ENCODE measurements at regions not wholly inside any gene's neighbourhood (a gene's known extent, or its start where the extent isn't known, plus 50 kb on each side); places are given as distances from the start of the nearest gene placed in this dataset.

GRCh38 chr13:90721937-90722336 lies 625.5 kb upstream of the MIR17HG start:
- Histone ChIP-seq H3K9me3 (replicated peaks; ENCODE audit: control insufficient read depth, insufficient read depth, low read depth, low read length) (no peaks in the 10 kb centered on the region), H2AFZ (ENCODE audit: low read depth, low read length) (no peak overlapping the region), H3K4me1 (replicated peaks in 1 of 2; ENCODE audit: control insufficient read depth in 2 of 2, insufficient read depth in 2 of 2, low read length in 2 of 2) (no peaks in the 10 kb centered on the region), H3K4me2 (ENCODE audit: insufficient read depth, low read length) (no peak overlapping the region), H3K36me3 (ENCODE audit: control insufficient read depth, insufficient read depth, low read length) (no peaks in the 10 kb centered on the region), H3K4me3 (no peak overlapping the region), H3K79me2 (ENCODE audit: control insufficient read depth, insufficient read depth, low read length) (no peaks in the 10 kb centered on the region), H4K20me1 (replicated peaks; ENCODE audit: control insufficient read depth, insufficient read depth, low read length) (no peaks in the 10 kb centered on the region), H3K27ac (ENCODE audit: extremely low read depth, low read depth, low read length) (no peak overlapping the region), H3K9ac (ENCODE audit: insufficient read depth in 1 of 2, low read depth in 2 of 2, low read length in 2 of 2) (no peak overlapping the region), H3K9me1 (ENCODE audit: control insufficient read depth, insufficient read depth, low read length) (no peaks in the 10 kb centered on the region), H3K27me3 (ENCODE audit: control insufficient read depth in 2 of 2, insufficient read depth in 2 of 2, low read length in 2 of 2) (no peaks in the 10 kb centered on the region)
- in situ Hi-C loops (cut with MboI) (no loop called here), intact Hi-C loops (cut with micrococcal nuclease) (no loop called here)
- TF ChIP-seq ZNF449 (CRISPR knock-in tag; IDR thresholded peaks at IDR 0.05) (no peak), CEBPG (CRISPR knock-in tag; IDR thresholded peaks at IDR 0.05) (no peak), CEBPG (tag; conservative IDR thresholded peaks at IDR 0.05 in 1 of 2, IDR thresholded peaks at IDR 0.05 in 1 of 2) (0 out of 4 replicates have a peak, but pooled peaks of 1 of the 2 experiments have one; percentile 16)
- no peak for DNase-seq (ENCODE audit: extremely low read depth in 1 of 4, low spot score in 3 of 4)
- ChIA-PET POLR2A (no interaction called here), CTCF (ENCODE audit: low intra/inter-chr PET ratio) (no interaction called here)
- FAIRE-seq, result no peak
- no TSS peak for BruUV-seq (replicated peaks)
- ATAC-seq, result no peak
- WGBS (ENCODE audit: insufficient coverage, low coverage, missing lambda C conversion rate), result 3% methylated on average over 3 of the region's 3 CpGs

DNA sequence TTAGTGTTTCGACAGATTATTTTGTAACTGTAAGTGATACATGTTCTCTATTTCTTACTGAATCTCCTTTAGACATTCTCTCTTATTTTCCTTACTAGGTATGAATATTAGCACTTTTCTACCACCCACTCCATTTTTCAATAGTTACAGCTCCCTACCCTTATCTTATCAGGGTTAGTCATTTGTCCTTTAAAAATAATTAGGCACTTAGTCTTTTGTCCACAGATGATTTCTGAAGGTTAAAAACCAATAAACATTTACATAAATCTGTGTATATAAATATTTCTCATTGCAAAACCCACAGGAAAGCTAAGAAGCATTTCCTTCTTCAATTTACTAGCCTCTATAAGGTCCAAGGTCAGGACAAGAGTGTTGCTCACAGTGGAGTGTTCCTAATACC lies 624.1 kb upstream of the MIR17HG start:
- Histone ChIP-seq H3K27ac (ENCODE audit: extremely low read depth, low read depth, low read length) (no peak overlapping the region), H2AFZ (ENCODE audit: low read depth, low read length) (no peak overlapping the region), H3K9me3 (replicated peaks; ENCODE audit: control insufficient read depth, insufficient read depth, low read depth, low read length) (no peaks in the 10 kb centered on the region; the same call in 1 of the 2 replicates), H3K9me1 (ENCODE audit: control insufficient read depth, insufficient read depth, low read length) (no peaks in the 10 kb centered on the region), H3K36me3 (ENCODE audit: control insufficient read depth, insufficient read depth, low read length) (no peaks in the 10 kb centered on the region), H3K27me3 (ENCODE audit: control insufficient read depth in 2 of 2, insufficient read depth in 2 of 2, low read length in 2 of 2) (no peaks in the 10 kb centered on the region), H3K79me2 (ENCODE audit: control insufficient read depth, insufficient read depth, low read length) (no peaks in the 10 kb centered on the region), H3K4me2 (ENCODE audit: insufficient read depth, low read length) (no peak overlapping the region), H3K4me3 (no peak overlapping the region), H3K4me1 (replicated peaks in 1 of 2; ENCODE audit: control insufficient read depth in 2 of 2, insufficient read depth in 2 of 2, low read length in 2 of 2) (no peaks in the 10 kb centered on the region), H4K20me1 (replicated peaks; ENCODE audit: control insufficient read depth, insufficient read depth, low read length) (no peaks in the 10 kb centered on the region), H3K9ac (ENCODE audit: insufficient read depth in 1 of 2, low read depth in 2 of 2, low read length in 2 of 2) (no peak overlapping the region)
- DNase-seq (ENCODE audit: extremely low read depth in 1 of 4, low spot score in 3 of 4) (no peak), ATAC-seq (no peak), FAIRE-seq (no peak)
- POLR2A ChIA-PET, result interaction anchor here (1.1 kb wide), 1 partner anchor 26 kb away, joined by 3 read pairs; no protein-coding TSS in a partner anchor
- intact Hi-C loops (cut with micrococcal nuclease), result no loop called here
- CTCF ChIA-PET (ENCODE audit: low intra/inter-chr PET ratio), result no interaction called here
- no TSS peak for BruUV-seq (replicated peaks)
- in situ Hi-C loops (cut with MboI), result no loop called here
- WGBS (ENCODE audit: insufficient coverage, low coverage, missing lambda C conversion rate), result 4% methylated on average over 1 of the region's 1 CpG
- TF ChIP-seq FOSL1 (tag; conservative IDR thresholded peaks at IDR 0.05) (no peak), E4F1 (CRISPR knock-in tag; IDR thresholded peaks at IDR 0.05; ENCODE audit: borderline replicate concordance) (0 out of 2 replicates have a peak, but pooled peaks have one; percentile 16), EGR1 (conservative IDR thresholded peaks at IDR 0.05) (0 out of 2 replicates have a peak, but pooled peaks have one; percentile 15)

Measured in K562 (cell line).